Skeletal muscle satellite cell (primary cell): ENCODE measurements at regions not wholly inside any gene's neighbourhood (a gene's known extent, or its start where the extent isn't known, plus 50 kb on each side); places are given as distances from the start of the nearest gene placed in this dataset.
A peak's percentile ranks its signal among the peaks of the same experiment; 100 is the strongest.
"Not testable (repeated sequence)": the region's sequence is repeated elsewhere in the genome, so short reads cannot be mapped to it uniquely, and the experiment has no call there.

Experiments used
- H3K27me3 ChIP-seq: 2 replicates; pipeline ENCODE4 v1.7.0; 2013; ENCODE audit warnings: low read length; ENCODE audit not compliant: control insufficient read depth, insufficient read depth
- H3K36me3 ChIP-seq: 2 replicates; pipeline ENCODE4 v1.7.0; 2013; ENCODE audit warnings: mild to moderate bottlenecking, control low read depth, low read length; ENCODE audit not compliant: insufficient read depth
- H3K4me1 ChIP-seq: 2 replicates; pipeline ENCODE4 v1.7.0; 2013; ENCODE audit warnings: low read length; ENCODE audit not compliant: control insufficient read depth, insufficient read depth
- H3K4me2 ChIP-seq: 2 replicates; pipeline ENCODE4 v1.7.0; 2013; ENCODE audit warnings: mild to moderate bottlenecking, low read length
- H3K4me3 ChIP-seq: 2 replicates; pipeline ENCODE4 v1.7.0; 2013; ENCODE audit warnings: low read length
- H3K9ac ChIP-seq: 2 replicates; pipeline ENCODE4 v1.7.0; 2013; ENCODE audit warnings: mild to moderate bottlenecking, low read depth, low read length, moderate library complexity
- H3K9me3 ChIP-seq: replicated peaks from 2 replicates; pipeline ENCODE4 v1.7.0; 2013; ENCODE audit warnings: mild to moderate bottlenecking, control low read depth, low read length

DNA sequence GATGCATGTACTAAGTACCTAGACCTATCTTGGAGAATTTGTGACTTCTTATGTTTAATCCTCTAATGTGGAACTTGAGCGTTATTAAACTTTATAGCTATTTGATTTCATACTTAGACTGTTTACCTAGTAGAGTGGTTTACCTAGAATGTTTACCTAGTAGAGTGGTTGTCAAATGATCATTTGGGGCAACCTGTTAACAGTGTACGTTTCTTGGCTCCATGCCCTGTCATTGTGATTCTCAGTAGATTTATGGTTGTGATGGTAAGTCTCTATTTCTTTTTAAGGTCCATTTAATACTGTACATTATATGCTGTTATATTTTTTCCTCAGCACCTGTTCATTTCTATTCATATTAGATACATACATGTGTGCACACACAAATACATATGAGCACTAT, 233.0 kb upstream of the MAD2L1 start:
- Histone ChIP-seq H3K36me3 (no peaks in the 10 kb centered on the region), H3K27me3 (no peaks in the 10 kb centered on the region), H3K4me2 (no peak overlapping the region), H3K9me3 (no peaks in the 10 kb centered on the region), H3K4me3 (no peak overlapping the region), H3K9ac (no peak overlapping the region), H3K4me1 (peaks cover 5% of the 10 kb centered on the region)

DNA sequence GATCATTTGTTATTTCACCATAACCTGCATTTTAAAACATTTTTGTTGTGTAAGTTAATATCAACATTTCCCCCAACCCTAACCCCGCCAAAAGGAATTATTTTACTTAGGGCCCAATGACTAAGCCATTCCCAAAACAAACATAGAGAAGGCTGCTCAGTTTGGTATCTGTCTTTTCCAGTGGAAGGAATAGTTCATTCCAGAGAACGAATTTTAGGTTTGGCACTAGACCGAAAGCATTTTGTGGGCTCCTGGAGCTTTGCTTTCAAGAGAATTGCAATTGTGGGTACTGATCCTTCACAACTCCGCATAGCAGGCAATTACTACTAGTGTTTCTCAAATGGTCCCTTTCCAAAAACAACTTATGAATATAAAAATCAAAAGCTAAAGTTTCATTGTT, 226.7 kb upstream of the MAD2L1 start:
- Histone ChIP-seq H3K9ac (no peak overlapping the region), H3K9me3 (no peaks in the 10 kb centered on the region), H3K36me3 (no peaks in the 10 kb centered on the region), H3K4me2 (peak overlapping the region; percentile 16), H3K27me3 (no peaks in the 10 kb centered on the region), H3K4me1 (peaks cover 5% of the 10 kb centered on the region), H3K4me3 (no peak overlapping the region)

DNA sequence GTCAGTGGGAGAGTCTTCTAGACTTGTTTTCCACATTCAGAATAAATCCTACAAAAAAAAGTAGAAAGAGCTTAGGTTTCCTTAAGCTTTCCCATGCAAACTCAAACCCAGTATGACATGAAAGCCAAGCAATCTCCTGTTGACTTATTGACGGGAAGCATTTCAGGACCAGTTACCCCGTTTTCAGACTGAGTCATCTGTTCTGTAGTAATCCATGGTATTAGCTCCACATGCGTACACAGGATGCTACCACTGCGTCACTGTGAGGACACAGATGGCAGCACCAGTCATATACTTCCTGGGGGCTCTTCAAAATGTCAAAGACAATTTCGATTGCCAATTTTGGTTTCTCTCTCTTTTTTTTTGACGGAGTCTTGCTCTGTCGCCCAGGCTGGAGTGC, 224.9 kb upstream of the MAD2L1 start:
- H3K9me3 ChIP-seq: no peaks in the 10 kb centered on the region
- no peak overlapping the region for H3K4me3 ChIP-seq
- H3K4me1 ChIP-seq: no peaks in the 10 kb centered on the region
- no peaks in the 10 kb centered on the region for H3K36me3 ChIP-seq
- no peak overlapping the region for H3K4me2 ChIP-seq
- H3K9ac ChIP-seq: no peak overlapping the region
- H3K27me3 ChIP-seq: no peaks in the 10 kb centered on the region

DNA sequence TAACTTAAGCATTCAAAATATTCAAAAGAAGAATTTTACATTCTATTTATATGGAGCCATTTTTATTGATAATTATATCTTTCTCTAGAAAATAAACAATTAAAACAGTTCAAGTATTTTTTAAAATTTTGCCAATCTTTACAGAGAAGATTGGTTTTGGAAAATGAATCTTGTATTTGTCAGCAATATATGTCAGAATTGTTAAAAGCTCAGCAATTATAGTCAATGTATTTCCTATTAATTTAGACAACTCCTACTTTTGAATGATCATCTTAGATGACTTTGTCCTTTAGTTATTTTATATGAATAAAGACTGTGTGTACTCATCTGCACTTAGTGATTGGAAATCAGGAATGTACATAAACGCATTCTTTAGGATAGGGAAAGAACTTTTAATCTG, 223.9 kb upstream of the MAD2L1 start:
- Histone ChIP-seq H3K4me1 (no peaks in the 10 kb centered on the region), H3K27me3 (no peaks in the 10 kb centered on the region), H3K4me2 (no peak overlapping the region), H3K4me3 (no peak overlapping the region), H3K9me3 (no peaks in the 10 kb centered on the region), H3K9ac (no peak overlapping the region), H3K36me3 (no peaks in the 10 kb centered on the region)

- H3K4me1 ChIP-seq: no peaks in the 10 kb centered on the region
- H3K27me3 ChIP-seq: no peaks in the 10 kb centered on the region
- H3K9me3 ChIP-seq: no peaks in the 10 kb centered on the region
- H3K4me3 ChIP-seq: no peak overlapping the region
- no peak overlapping the region for H3K4me2 ChIP-seq
- H3K36me3 ChIP-seq: no peaks in the 10 kb centered on the region
- no peak overlapping the region for H3K9ac ChIP-seq
Observed at GRCh38 chr4:120286813-120287212, 220.2 kb upstream of the MAD2L1 start.

DNA sequence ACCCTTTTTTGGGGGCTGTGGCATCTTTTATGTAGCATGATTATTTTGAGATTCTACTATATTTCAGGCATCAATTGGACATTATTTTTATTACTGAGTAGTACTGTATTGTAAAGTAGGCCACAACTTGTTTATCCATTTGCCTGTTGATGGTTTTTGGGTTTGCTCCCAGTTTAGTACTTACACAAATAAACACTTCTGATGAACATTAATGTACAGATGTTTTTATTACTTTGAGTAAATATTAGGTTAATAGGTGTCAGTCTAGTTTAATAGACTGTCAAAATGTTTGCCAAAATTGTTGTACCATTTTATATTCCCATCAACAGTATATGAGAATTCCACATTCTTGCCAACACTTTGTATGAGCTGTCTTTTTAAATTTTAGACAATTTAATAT, 214.9 kb upstream of the MAD2L1 start:
- Histone ChIP-seq H3K36me3 (no peaks in the 10 kb centered on the region), H3K4me2 (no peak overlapping the region), H3K27me3 (no peaks in the 10 kb centered on the region), H3K9ac (no peak overlapping the region), H3K9me3 (no peaks in the 10 kb centered on the region), H3K4me1 (no peaks in the 10 kb centered on the region), H3K4me3 (no peak overlapping the region)

DNA sequence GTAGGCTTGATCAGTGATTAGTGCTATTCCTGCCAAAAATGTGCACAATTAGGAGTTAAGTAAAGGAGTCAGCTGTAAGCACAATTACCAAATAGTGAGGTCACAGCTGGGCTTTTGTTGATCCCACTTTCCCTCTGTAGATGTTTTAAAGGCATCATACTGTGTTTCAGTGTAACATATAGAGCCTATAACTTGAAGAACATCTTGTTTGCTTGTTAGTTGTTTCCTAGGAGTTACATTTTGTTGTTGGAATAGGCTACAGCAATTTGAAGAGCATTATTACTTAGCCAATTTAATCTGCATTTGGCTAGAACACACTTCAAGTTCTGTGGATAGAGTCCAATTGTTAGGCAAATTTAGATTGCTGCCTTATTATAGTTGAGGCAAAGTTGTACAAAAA, 210.7 kb upstream of the MAD2L1 start:
- no peaks in the 10 kb centered on the region for H3K36me3 ChIP-seq
- no peak overlapping the region for H3K4me3 ChIP-seq
- H3K27me3 ChIP-seq: no peaks in the 10 kb centered on the region
- no peaks in the 10 kb centered on the region for H3K4me1 ChIP-seq
- no peaks in the 10 kb centered on the region for H3K9me3 ChIP-seq
- H3K4me2 ChIP-seq: no peak overlapping the region
- H3K9ac ChIP-seq: no peak overlapping the region

DNA sequence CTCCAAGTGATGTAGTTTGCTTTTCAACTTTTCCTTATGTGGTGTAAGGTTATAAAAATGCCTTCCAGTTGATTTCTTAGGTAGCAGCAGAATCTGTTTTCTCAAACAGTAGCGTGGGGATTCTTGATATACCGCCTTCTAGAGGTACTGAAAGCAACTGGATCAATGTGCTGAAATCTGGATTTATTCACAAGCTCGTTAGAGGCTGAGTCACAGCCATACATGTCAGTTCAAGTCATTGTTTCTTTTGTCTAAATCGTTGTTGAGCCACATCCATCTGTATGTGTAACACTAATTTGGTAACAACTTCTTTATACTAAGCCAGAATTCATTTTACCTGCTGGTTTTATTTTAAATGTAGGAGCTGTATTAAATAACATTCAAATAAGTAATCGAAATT, 200.0 kb upstream of the MAD2L1 start:
- Histone ChIP-seq H3K4me2 (no peak overlapping the region), H3K27me3 (no peaks in the 10 kb centered on the region), H3K36me3 (no peaks in the 10 kb centered on the region), H3K4me3 (no peak overlapping the region), H3K9me3 (no peaks in the 10 kb centered on the region), H3K4me1 (no peaks in the 10 kb centered on the region), H3K9ac (no peak overlapping the region)

GRCh38 chr4:120263618-120264017, 197.0 kb upstream of the MAD2L1 start:
- Histone ChIP-seq H3K4me2 (no peak overlapping the region), H3K27me3 (no peaks in the 10 kb centered on the region), H3K36me3 (no peaks in the 10 kb centered on the region), H3K9me3 (no peaks in the 10 kb centered on the region), H3K4me1 (no peaks in the 10 kb centered on the region), H3K9ac (no peak overlapping the region), H3K4me3 (no peak overlapping the region)

- Histone ChIP-seq H3K9me3 (no peaks in the 10 kb centered on the region), H3K4me3 (no peak overlapping the region), H3K4me1 (no peaks in the 10 kb centered on the region), H3K9ac (no peak overlapping the region), H3K36me3 (no peaks in the 10 kb centered on the region), H3K27me3 (no peaks in the 10 kb centered on the region), H3K4me2 (no peak overlapping the region)
Observed at GRCh38 chr4:120261117-120261516, 194.5 kb upstream of the MAD2L1 start.

DNA sequence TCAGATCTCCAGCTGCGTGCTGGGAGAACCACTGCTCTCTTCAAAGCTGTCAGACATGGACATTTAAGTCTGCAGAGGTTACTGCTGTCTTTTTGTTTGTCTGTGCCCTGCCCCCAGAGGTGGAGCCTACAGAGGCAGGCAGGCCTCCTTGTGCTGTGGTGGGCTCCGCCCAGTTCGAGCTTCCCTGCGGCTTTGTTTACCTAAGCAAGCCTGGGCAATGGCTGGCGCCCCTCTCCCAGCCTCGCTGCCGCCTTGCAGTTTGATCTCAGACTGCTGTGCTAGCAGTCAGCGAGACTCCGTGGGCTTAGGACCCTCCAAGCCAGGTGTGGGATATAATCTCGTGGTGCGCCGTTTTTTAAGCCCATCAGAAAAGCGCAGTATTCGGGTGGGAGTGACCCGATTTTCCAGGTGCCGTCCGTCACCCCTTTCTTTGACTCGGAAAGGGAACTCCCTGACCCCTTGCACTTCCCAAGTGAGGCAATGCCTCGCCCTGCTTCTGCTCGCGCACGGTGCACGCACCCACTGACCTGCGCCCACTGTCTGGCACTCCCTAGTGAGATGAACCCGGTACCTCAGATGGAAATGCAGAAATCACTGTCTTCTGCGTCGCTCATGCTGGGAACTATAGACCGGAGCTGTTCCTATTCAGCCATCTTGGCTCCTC, 189.6 kb upstream of the MAD2L1 start:
- not testable (repeated sequence) for H3K36me3 ChIP-seq, H3K4me1 ChIP-seq, H3K4me2 ChIP-seq, H3K27me3 ChIP-seq, H3K4me3 ChIP-seq, H3K9ac ChIP-seq, H3K9me3 ChIP-seq

DNA sequence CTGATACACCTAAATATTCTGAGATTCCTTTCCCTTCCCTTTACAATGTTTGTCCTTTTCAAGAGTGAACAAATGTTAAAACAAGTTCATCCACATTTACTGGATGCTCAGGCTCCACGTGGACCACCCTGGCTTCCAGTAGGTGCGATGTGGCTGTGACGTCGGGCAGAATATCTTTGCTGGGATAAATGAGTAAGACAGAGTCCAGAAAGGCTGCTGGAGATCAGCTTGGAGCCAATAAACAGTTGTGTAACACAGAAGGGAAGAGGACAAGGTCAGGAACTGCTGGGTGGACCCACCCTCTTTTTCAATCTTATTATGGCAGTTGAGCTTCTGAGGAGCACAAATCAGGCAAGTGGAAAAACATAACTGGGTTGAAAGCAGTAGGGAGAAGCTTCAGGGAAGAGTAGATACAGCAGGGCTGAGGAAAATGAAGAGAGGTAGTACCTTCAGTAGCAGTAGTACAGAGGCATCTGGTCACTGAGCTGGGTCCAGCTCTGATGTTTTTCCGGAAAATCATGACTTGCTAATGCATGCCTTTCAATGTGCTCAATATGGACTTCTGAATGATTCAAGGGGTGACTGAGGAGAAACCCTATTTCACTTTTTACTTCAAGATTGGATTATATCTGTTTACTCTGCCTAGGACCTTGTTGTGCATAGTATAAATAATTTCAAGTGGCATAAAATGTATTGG, 171.8 kb upstream of the MAD2L1 start:
- Histone ChIP-seq H3K36me3 (no peaks in the 10 kb centered on the region), H3K9ac (no peak overlapping the region), H3K27me3 (no peaks in the 10 kb centered on the region), H3K9me3 (no peaks in the 10 kb centered on the region), H3K4me1 (no peaks in the 10 kb centered on the region), H3K4me3 (no peak overlapping the region), H3K4me2 (no peak overlapping the region)
